ENCODE measurements at regions not wholly inside any gene's neighbourhood (a gene's known extent, or its start where the extent isn't known, plus 50 kb on each side); places are given as distances from the start of the nearest gene placed in this dataset.

- Histone ChIP-seq H3K4me3 (ENCODE audit: low read length) (no peak overlapping the region), H3K9ac (ENCODE audit: low read depth, low read length) (no peak overlapping the region), H3K36me3 (ENCODE audit: insufficient read depth, low read depth, low read length) (no peaks in the 10 kb centered on the region), H3K27me3 (ENCODE audit: insufficient read depth, low read length) (no peaks in the 10 kb centered on the region), H3K9me3 (ENCODE audit: insufficient read depth, low read depth, low read length) (peaks cover 7% of the 10 kb centered on the region; the same call in 1 of the 2 replicates), H3K4me1 (ENCODE audit: insufficient read depth, low read length) (peaks cover 16% of the 10 kb centered on the region), H3K27ac (ENCODE audit: low read length) (no peak overlapping the region)
Observed at GRCh38 chr3:31124373-31124772, 229.9 kb upstream of the GADL1 start.

- Histone ChIP-seq H3K9me3 (ENCODE audit: insufficient read depth, low read depth, low read length) (peaks cover 7% of the 10 kb centered on the region; the same call in 1 of the 2 replicates), H3K9ac (ENCODE audit: low read depth, low read length) (no peak overlapping the region), H3K4me3 (ENCODE audit: low read length) (no peak overlapping the region), H3K36me3 (ENCODE audit: insufficient read depth, low read depth, low read length) (no peaks in the 10 kb centered on the region), H3K4me1 (ENCODE audit: insufficient read depth, low read length) (peaks cover 10% of the 10 kb centered on the region), H3K27me3 (ENCODE audit: insufficient read depth, low read length) (no peaks in the 10 kb centered on the region), H3K27ac (ENCODE audit: low read length) (no peak overlapping the region)
Observed at GRCh38 chr3:31125413-31126020, 231.1 kb upstream of the GADL1 start.

- Histone ChIP-seq H3K36me3 (ENCODE audit: insufficient read depth, low read depth, low read length) (no peaks in the 10 kb centered on the region), H3K27me3 (ENCODE audit: insufficient read depth, low read length) (no peaks in the 10 kb centered on the region), H3K27ac (ENCODE audit: low read length) (no peak overlapping the region), H3K4me3 (ENCODE audit: low read length) (no peak overlapping the region), H3K4me1 (ENCODE audit: insufficient read depth, low read length) (peaks cover 10% of the 10 kb centered on the region), H3K9ac (ENCODE audit: low read depth, low read length) (no peak overlapping the region), H3K9me3 (ENCODE audit: insufficient read depth, low read depth, low read length) (peaks cover 7% of the 10 kb centered on the region; the same call in 1 of the 2 replicates)
Observed at GRCh38 chr3:31129241-31129640, 234.8 kb upstream of the GADL1 start.

GRCh38 chr3:31132132-31132769 is 237.8 kb upstream of the GADL1 start:
- H3K27ac ChIP-seq (ENCODE audit: low read length) = no peak overlapping the region
- no peaks in the 10 kb centered on the region for H3K27me3 ChIP-seq (ENCODE audit: insufficient read depth, low read length)
- no peak overlapping the region for H3K9ac ChIP-seq (ENCODE audit: low read depth, low read length)
- no peaks in the 10 kb centered on the region for H3K9me3 ChIP-seq (ENCODE audit: insufficient read depth, low read depth, low read length)
- H3K36me3 ChIP-seq (ENCODE audit: insufficient read depth, low read depth, low read length) = no peaks in the 10 kb centered on the region
- H3K4me1 ChIP-seq (ENCODE audit: insufficient read depth, low read length) = no peaks in the 10 kb centered on the region; the same call in 1 of the 2 replicates
- no peak overlapping the region for H3K4me3 ChIP-seq (ENCODE audit: low read length)

- Histone ChIP-seq H3K9me3 (ENCODE audit: insufficient read depth, low read depth, low read length) (no peaks in the 10 kb centered on the region), H3K36me3 (ENCODE audit: insufficient read depth, low read depth, low read length) (no peaks in the 10 kb centered on the region), H3K4me1 (ENCODE audit: insufficient read depth, low read length) (no peaks in the 10 kb centered on the region), H3K27ac (ENCODE audit: low read length) (no peak overlapping the region), H3K9ac (ENCODE audit: low read depth, low read length) (no peak overlapping the region), H3K27me3 (ENCODE audit: insufficient read depth, low read length) (no peaks in the 10 kb centered on the region), H3K4me3 (ENCODE audit: low read length) (no peak overlapping the region)
Observed at GRCh38 chr3:31133541-31133940, 239.1 kb upstream of the GADL1 start.

- Histone ChIP-seq H3K27ac (ENCODE audit: low read length) (no peak overlapping the region), H3K9ac (ENCODE audit: low read depth, low read length) (no peak overlapping the region), H3K27me3 (ENCODE audit: insufficient read depth, low read length) (no peaks in the 10 kb centered on the region), H3K4me1 (ENCODE audit: insufficient read depth, low read length) (0 out of 2 replicates have a peak, but pooled peaks cover 2% of the 10 kb centered on the region), H3K9me3 (ENCODE audit: insufficient read depth, low read depth, low read length) (no peaks in the 10 kb centered on the region), H3K4me3 (ENCODE audit: low read length) (no peak overlapping the region), H3K36me3 (ENCODE audit: insufficient read depth, low read depth, low read length) (no peaks in the 10 kb centered on the region)
Observed at GRCh38 chr3:31135546-31135945, 241.1 kb upstream of the GADL1 start.

- Histone ChIP-seq H3K27ac (ENCODE audit: low read length) (no peak overlapping the region), H3K4me1 (ENCODE audit: insufficient read depth, low read length) (peaks cover 13% of the 10 kb centered on the region; the same call in 1 of the 2 replicates), H3K4me3 (ENCODE audit: low read length) (no peak overlapping the region), H3K36me3 (ENCODE audit: insufficient read depth, low read depth, low read length) (no peaks in the 10 kb centered on the region), H3K9me3 (ENCODE audit: insufficient read depth, low read depth, low read length) (no peaks in the 10 kb centered on the region), H3K27me3 (ENCODE audit: insufficient read depth, low read length) (no peaks in the 10 kb centered on the region), H3K9ac (ENCODE audit: low read depth, low read length) (no peak overlapping the region)
Observed at GRCh38 chr3:31137718-31138465, 243.4 kb upstream of the GADL1 start.

GRCh38 chr3:31140470-31140869 is 246.0 kb upstream of the GADL1 start:
- H3K9ac ChIP-seq (ENCODE audit: low read depth, low read length) = no peak overlapping the region
- no peaks in the 10 kb centered on the region for H3K9me3 ChIP-seq (ENCODE audit: insufficient read depth, low read depth, low read length)
- no peak overlapping the region for H3K27ac ChIP-seq (ENCODE audit: low read length)
- no peaks in the 10 kb centered on the region for H3K36me3 ChIP-seq (ENCODE audit: insufficient read depth, low read depth, low read length)
- H3K27me3 ChIP-seq (ENCODE audit: insufficient read depth, low read length) = no peaks in the 10 kb centered on the region
- H3K4me3 ChIP-seq (ENCODE audit: low read length) = no peak overlapping the region
- H3K4me1 ChIP-seq (ENCODE audit: insufficient read depth, low read length) = peaks cover 27% of the 10 kb centered on the region; the same call in 1 of the 2 replicates

- Histone ChIP-seq H3K36me3 (ENCODE audit: insufficient read depth, low read depth, low read length) (no peaks in the 10 kb centered on the region), H3K4me3 (ENCODE audit: low read length) (peak overlapping the region; percentile 49; the same call in 1 of the 2 replicates), H3K9me3 (ENCODE audit: insufficient read depth, low read depth, low read length) (peaks cover 13% of the 10 kb centered on the region), H3K27me3 (ENCODE audit: insufficient read depth, low read length) (no peaks in the 10 kb centered on the region), H3K9ac (ENCODE audit: low read depth, low read length) (no peak overlapping the region), H3K4me1 (ENCODE audit: insufficient read depth, low read length) (peaks cover 27% of the 10 kb centered on the region; the same call in 1 of the 2 replicates), H3K27ac (ENCODE audit: low read length) (no peak overlapping the region)
Observed at GRCh38 chr3:31142139-31142538, 247.7 kb upstream of the GADL1 start.

- Histone ChIP-seq H3K36me3 (ENCODE audit: insufficient read depth, low read depth, low read length) (no peaks in the 10 kb centered on the region), H3K9ac (ENCODE audit: low read depth, low read length) (peak overlapping the region; percentile 56; the same call in 1 of the 2 replicates), H3K4me1 (ENCODE audit: insufficient read depth, low read length) (peaks cover 27% of the 10 kb centered on the region; the same call in 1 of the 2 replicates), H3K9me3 (ENCODE audit: insufficient read depth, low read depth, low read length) (peaks cover 17% of the 10 kb centered on the region), H3K27ac (ENCODE audit: low read length) (peak overlapping the region; percentile 39), H3K27me3 (ENCODE audit: insufficient read depth, low read length) (no peaks in the 10 kb centered on the region), H3K4me3 (ENCODE audit: low read length) (peak overlapping the region; percentile 49)
Observed at GRCh38 chr3:31142543-31142942, 248.1 kb upstream of the GADL1 start.

- Histone ChIP-seq H3K9ac (ENCODE audit: low read depth, low read length) (no peak overlapping the region), H3K27ac (ENCODE audit: low read length) (no peak overlapping the region), H3K4me1 (ENCODE audit: insufficient read depth, low read length) (peaks cover 27% of the 10 kb centered on the region; the same call in 1 of the 2 replicates), H3K4me3 (ENCODE audit: low read length) (no peak overlapping the region), H3K27me3 (ENCODE audit: insufficient read depth, low read length) (no peaks in the 10 kb centered on the region), H3K9me3 (ENCODE audit: insufficient read depth, low read depth, low read length) (peaks cover 19% of the 10 kb centered on the region), H3K36me3 (ENCODE audit: insufficient read depth, low read depth, low read length) (no peaks in the 10 kb centered on the region)
Observed at GRCh38 chr3:31145062-31145461, 250.6 kb upstream of the GADL1 start.

Measured in iPS-20b (cell line).